Fibroblast of lung (primary cell): ENCODE measurements at regions not wholly inside any gene's neighbourhood (a gene's known extent, or its start where the extent isn't known, plus 50 kb on each side); places are given as distances from the start of the nearest gene placed in this dataset.

Source experiments
- DNase-seq, 2 donors: peaks; one replicate each; pipeline versions ENCODE4 v3.0.0 to v3.0.0-alpha.2; 2010; ENCODE audit warnings: low read depth in 2 of 2
- H2AFZ ChIP-seq: 2 replicates; pipeline ENCODE4 v1.5.1; 2012; ENCODE audit warnings: low read length, control low read depth, inconsistent platforms
- H3K27ac ChIP-seq: 2 replicates; pipeline ENCODE4 v1.5.1; 2011; ENCODE audit warnings: low read length, control low read depth; ENCODE audit not compliant: insufficient read depth
- H3K27me3 ChIP-seq: 2 replicates; pipeline ENCODE4 v1.5.1; 2011; ENCODE audit warnings: mild to moderate bottlenecking, low read length; ENCODE audit not compliant: control insufficient read depth, insufficient read depth
- H3K36me3 ChIP-seq: 2 replicates; pipeline ENCODE4 v1.5.1; 2011; ENCODE audit warnings: low read length; ENCODE audit not compliant: control insufficient read depth, insufficient read depth
- H3K4me1 ChIP-seq: 2 replicates; pipeline ENCODE4 v1.5.1; 2011; ENCODE audit warnings: low read length; ENCODE audit not compliant: control insufficient read depth, insufficient read depth; ENCODE audit errors: extremely low read depth
- H3K4me2 ChIP-seq: 2 replicates; pipeline ENCODE4 v1.5.1; 2011; ENCODE audit warnings: low read length, control low read depth; ENCODE audit not compliant: insufficient read depth; ENCODE audit errors: extremely low read depth
- H3K4me3 ChIP-seq, 4 experiments: fragments of 200-600 bp in 1 of 4; sonication (generic) in 1 of 4; replicated peaks in 1 of 4; 2 replicates each; pipeline ENCODE4 v1.5.1; 2011 to 2016; ENCODE audit warnings: low read length in 4 of 4, low read depth in 3 of 4, mild to moderate bottlenecking in 3 of 4, control low read depth in 2 of 4, inconsistent platforms in 1 of 4, mixed read lengths in 1 of 4; ENCODE audit not compliant: insufficient read depth in 1 of 4; ENCODE audit errors: control extremely low read depth in 1 of 4
- H3K79me2 ChIP-seq: 2 replicates; pipeline ENCODE4 v1.5.1; 2012; ENCODE audit warnings: mild to moderate bottlenecking, low read length, inconsistent platforms; ENCODE audit not compliant: control insufficient read depth, insufficient read depth
- H3K9ac ChIP-seq: 2 replicates; pipeline ENCODE4 v1.5.1; 2011; ENCODE audit warnings: mild to moderate bottlenecking, low read length, control low read depth; ENCODE audit not compliant: insufficient read depth
- H3K9me3 ChIP-seq: 2 replicates; pipeline ENCODE4 v1.5.1; 2012; ENCODE audit warnings: low read depth, low read length; ENCODE audit not compliant: control insufficient read depth, insufficient read depth
- H4K20me1 ChIP-seq: 2 replicates; pipeline ENCODE4 v1.5.1; 2011; ENCODE audit warnings: low read length; ENCODE audit not compliant: control insufficient read depth, insufficient read depth; ENCODE audit errors: extremely low read depth
- CTCF ChIP-seq, 2 donors: IDR thresholded peaks in 1 of 2; conservative IDR thresholded peaks in 1 of 2; 1 replicate in 1 of 2; 2 replicates in 1 of 2; pipeline ENCODE4 v1.5.1; 2011 to 2012; ENCODE audit warnings: low read length in 2 of 2, control low read depth in 1 of 2, inconsistent platforms in 1 of 2, low read depth in 1 of 2, mild to moderate bottlenecking in 1 of 2
- EZH2 ChIP-seq: IDR thresholded peaks from 2 replicates; pipeline ENCODE4 v1.5.1; 2012; ENCODE audit warnings: low read length, control low read depth, mild to moderate bottlenecking; ENCODE audit errors: missing control alignments

GRCh38 chr16:86442703-86443102, 67.6 kb upstream of the FOXF1 start:
- Histone ChIP-seq H2AFZ (no peak overlapping the region), H4K20me1 (no peaks in the 10 kb centered on the region), H3K4me1 (no peaks in the 10 kb centered on the region), H3K9ac (no peak overlapping the region), H3K4me2 (no peak overlapping the region), H3K27ac (no peak overlapping the region), H3K9me3 (no peaks in the 10 kb centered on the region), H3K4me3 (no peak overlapping the region), H3K27me3 (no peaks in the 10 kb centered on the region), H3K36me3 (no peaks in the 10 kb centered on the region), H3K79me2 (no peaks in the 10 kb centered on the region)
- DNase-seq = no peak
- TF ChIP-seq EZH2 (no peak), CTCF (conservative IDR thresholded peaks at IDR 0.05 in 1 of 2, IDR thresholded peaks at IDR 0.05 in 1 of 2; ENCODE audit: low read depth in 1 of 2, low read length in 2 of 2) (no peak)

GRCh38 chr16:86443508-86444147, 66.7 kb upstream of the FOXF1 start:
- H3K9ac ChIP-seq = no peak overlapping the region
- no peaks in the 10 kb centered on the region for H3K36me3 ChIP-seq
- no peak overlapping the region for H3K4me3 ChIP-seq
- H3K79me2 ChIP-seq = no peaks in the 10 kb centered on the region
- DNase-seq = no peak
- no peaks in the 10 kb centered on the region for H3K27me3 ChIP-seq
- TF ChIP-seq EZH2 = no peak
- no peak for TF ChIP-seq CTCF (conservative IDR thresholded peaks at IDR 0.05 in 1 of 2, IDR thresholded peaks at IDR 0.05 in 1 of 2; ENCODE audit: low read depth in 1 of 2, low read length in 2 of 2)
- no peak overlapping the region for H3K4me2 ChIP-seq
- H2AFZ ChIP-seq = no peak overlapping the region
- no peaks in the 10 kb centered on the region for H4K20me1 ChIP-seq
- no peak overlapping the region for H3K27ac ChIP-seq
- no peaks in the 10 kb centered on the region for H3K9me3 ChIP-seq
- no peaks in the 10 kb centered on the region for H3K4me1 ChIP-seq

- H3K4me3 ChIP-seq = no peak overlapping the region
- no peak overlapping the region for H3K9ac ChIP-seq
- peak in 1 of 2 donors; percentile 19 for DNase-seq
- H2AFZ ChIP-seq = no peak overlapping the region
- H3K4me1 ChIP-seq = no peaks in the 10 kb centered on the region
- no peak for TF ChIP-seq EZH2
- TF ChIP-seq CTCF (conservative IDR thresholded peaks at IDR 0.05 in 1 of 2, IDR thresholded peaks at IDR 0.05 in 1 of 2; ENCODE audit: low read depth in 1 of 2, low read length in 2 of 2) = no peak
- H3K79me2 ChIP-seq = no peaks in the 10 kb centered on the region
- H3K27me3 ChIP-seq = no peaks in the 10 kb centered on the region
- H4K20me1 ChIP-seq = no peaks in the 10 kb centered on the region
- no peak overlapping the region for H3K4me2 ChIP-seq
- no peak overlapping the region for H3K27ac ChIP-seq
- H3K9me3 ChIP-seq = no peaks in the 10 kb centered on the region
- H3K36me3 ChIP-seq = no peaks in the 10 kb centered on the region
These were observed 66.1 kb upstream of the FOXF1 start for GRCh38 chr16:86444261-86444660.
